K562 (cell line): ENCODE measurements at regions not wholly inside any gene's neighbourhood (a gene's known extent, or its start where the extent isn't known, plus 50 kb on each side); places are given as distances from the start of the nearest gene placed in this dataset.

ENCODE experiments used
- BCLAF1 ChIP-seq, 2 experiments: fragments of 450-650 bp in 1 of 2; IDR thresholded peaks; 2 replicates each; pipeline ENCODE4 v1.6.1; 2011 to 2017; ENCODE audit warnings: low read depth in 2 of 2, antibody characterized with exemption in 1 of 2, borderline replicate concordance in 1 of 2, low read length in 1 of 2, mild to moderate bottlenecking in 1 of 2, mixed read lengths in 1 of 2; ENCODE audit not compliant: control insufficient read depth in 1 of 2
- CBX1 ChIP-seq: sonication (generic); IDR thresholded peaks from 2 replicates; pipeline ENCODE4 v1.6.1; 2016; ENCODE audit warnings: antibody characterized with exemption, low read depth, mild to moderate bottlenecking
- CTCFL ChIP-seq: IDR thresholded peaks from 2 replicates; pipeline ENCODE4 v1.6.1; 2011; ENCODE audit warnings: borderline replicate concordance, low read depth, mild to moderate bottlenecking, moderate library complexity, low read length; ENCODE audit not compliant: insufficient read depth, poor library complexity, severe bottlenecking
- E4F1 ChIP-seq: fragments of 250-450 bp; sonication (Bioruptor Pico); IDR thresholded peaks from 2 replicates; pipeline ENCODE4 v1.5.0; 2021; ENCODE audit warnings: mild to moderate bottlenecking, borderline replicate concordance
- HDAC8 ChIP-seq: fragments of 450-650 bp; IDR thresholded peaks from 2 replicates; pipeline ENCODE4 v1.6.1; 2016; ENCODE audit warnings: mild to moderate bottlenecking, missing genetic modification characterization, moderate library complexity, missing compliant biosample characterization
- JUNB ChIP-seq: fragments of 450-650 bp; formaldehyde crosslinking; conservative IDR thresholded peaks from 2 replicates; pipeline ENCODE4 v1.4.0; 2020; ENCODE audit warnings: mild to moderate bottlenecking
- KDM2B ChIP-seq: fragments of 250-450 bp; sonication (Bioruptor Pico); IDR thresholded peaks from 2 replicates; pipeline ENCODE4 v1.8.0; 2021; ENCODE audit warnings: mild to moderate bottlenecking, moderate library complexity
- MXI1 ChIP-seq: IDR thresholded peaks from 2 replicates; pipeline ENCODE4 v1.6.1; 2011; ENCODE audit warnings: low read depth, mild to moderate bottlenecking, improper control_type of control experiment, low read length
- NFIC ChIP-seq: fragments of 450-650 bp; IDR thresholded peaks from 2 replicates; pipeline ENCODE4 v1.6.1; 2017; ENCODE audit warnings: mild to moderate bottlenecking, inconsistent platforms
- RCOR1 ChIP-seq, 2 experiments: IDR thresholded peaks; 2 replicates each; pipeline ENCODE4 v1.6.1; 2012; ENCODE audit warnings: low read depth in 2 of 2, low read length in 2 of 2, borderline replicate concordance in 1 of 2, improper control_type of control experiment in 1 of 2
- SMARCA5 ChIP-seq: fragments of 450-650 bp; IDR thresholded peaks from 2 replicates; pipeline ENCODE4 v1.6.1; 2016
- USF2 ChIP-seq: sonication (generic); formaldehyde crosslinking; IDR thresholded peaks from 2 replicates; pipeline ENCODE4 v1.5.0; 2020; ENCODE audit warnings: missing genetic modification reagents
- ZBTB8A ChIP-seq: fragments of 450-650 bp; IDR thresholded peaks from 2 replicates; pipeline ENCODE4 v1.6.1; 2018; ENCODE audit warnings: mild to moderate bottlenecking, moderate library complexity; ENCODE audit not compliant: partially characterized antibody
- ZC3H4 ChIP-seq: sonication (generic); formaldehyde crosslinking; IDR thresholded peaks from 2 replicates; pipeline ENCODE4 v1.9.0; 2021; ENCODE audit warnings: missing genetic modification reagents, borderline replicate concordance
- ZNF12 ChIP-seq: sonication (generic); formaldehyde crosslinking; IDR thresholded peaks from 2 replicates; pipeline ENCODE4 v1.4.0; 2020; ENCODE audit warnings: mild to moderate bottlenecking, missing genetic modification reagents
- ZNF232 ChIP-seq: sonication (generic); formaldehyde crosslinking; IDR thresholded peaks from 2 replicates; pipeline ENCODE4 v1.8.0; 2022; ENCODE audit warnings: mild to moderate bottlenecking, missing genetic modification reagents
- ZNF274 ChIP-seq: IDR thresholded peaks from 2 replicates; pipeline ENCODE4 v1.6.1; 2011; ENCODE audit warnings: low read depth, mild to moderate bottlenecking, low read length, moderate library complexity, borderline replicate concordance
- ZNF740 ChIP-seq, 3 experiments: fragments of 200-800 bp in 1 of 3; sonication (Bioruptor generic) in 1 of 3; sonication (generic) in 1 of 3; formaldehyde crosslinking in 1 of 3; IDR thresholded peaks; 2 replicates each; pipeline versions ENCODE4 v1.6.1 to v1.8.0; 2016 to 2022; ENCODE audit warnings: mild to moderate bottlenecking in 2 of 3, missing compliant biosample characterization in 2 of 3, missing genetic modification characterization in 2 of 3, missing genetic modification reagents in 1 of 3

GRCh38 chr20:41738604-41739206 is 120.5 kb upstream of the CHD6 start (continued):
- TF ChIP-seq BCLAF1 (IDR thresholded peaks at IDR 0.05; ENCODE audit: borderline replicate concordance in 1 of 2, control insufficient read depth in 1 of 2, low read depth in 2 of 2, low read length in 1 of 2) (no peak), SMARCA5 (no peak), KDM2B (CRISPR knock-in tag) (no peak), ZC3H4 (no peak), MXI1 (no peak), E4F1 (no peak), CBX1 (no peak), ZBTB8A (no peak), HDAC8 (tag) (no peak), CTCFL (no peak), ZNF274 (no peak), ZNF740 (CRISPR knock-in tag; IDR thresholded peaks at IDR 0.05) (no peak), ZNF740 (tag; IDR thresholded peaks at IDR 0.05) (no peak), ZNF232 (CRISPR knock-in tag) (no peak), RCOR1 (IDR thresholded peaks at IDR 0.05; ENCODE audit: borderline replicate concordance in 1 of 2, low read depth in 2 of 2, low read length in 2 of 2) (0 out of 4 replicates have a peak, but pooled peaks of 1 of the 2 experiments have one; percentile 28), JUNB (CRISPR knock-in tag) (no peak), NFIC (no peak), ZNF12 (CRISPR knock-in tag) (no peak), USF2 (no peak)
